ENCODE measurements at regions not wholly inside any gene's neighbourhood (a gene's known extent, or its start where the extent isn't known, plus 50 kb on each side); places are given as distances from the start of the nearest gene placed in this dataset.
"Not testable (repeated sequence)": the region's sequence is repeated elsewhere in the genome, so short reads cannot be mapped to it uniquely, and the experiment has no call there.

- DNase-seq = no peak
These were observed 255.1 kb upstream of the CXADR start for GRCh38 chr21:17257784-17258183.

- no peak for DNase-seq
These were observed 248.7 kb upstream of the CXADR start for GRCh38 chr21:17264182-17264581.

DNA sequence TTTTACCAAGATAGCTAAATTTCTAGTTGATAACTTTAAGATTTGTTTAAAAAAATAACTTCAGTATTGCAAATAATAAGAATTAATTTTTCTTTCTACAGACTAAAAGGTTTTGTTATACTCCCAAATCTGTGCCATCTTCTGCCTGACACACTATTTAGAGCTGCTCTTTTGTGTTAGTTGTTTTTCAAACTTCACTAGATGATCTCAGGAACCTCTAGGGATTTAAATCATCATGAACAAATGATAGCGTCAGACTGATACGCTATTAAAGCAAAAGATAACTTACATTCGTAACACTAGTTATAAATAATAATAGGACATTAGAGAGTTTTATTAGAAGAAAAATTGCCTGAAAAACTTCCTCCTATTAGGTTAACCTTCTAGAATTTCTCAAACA is 243.1 kb upstream of the CXADR start:
- no peak for DNase-seq

DNA sequence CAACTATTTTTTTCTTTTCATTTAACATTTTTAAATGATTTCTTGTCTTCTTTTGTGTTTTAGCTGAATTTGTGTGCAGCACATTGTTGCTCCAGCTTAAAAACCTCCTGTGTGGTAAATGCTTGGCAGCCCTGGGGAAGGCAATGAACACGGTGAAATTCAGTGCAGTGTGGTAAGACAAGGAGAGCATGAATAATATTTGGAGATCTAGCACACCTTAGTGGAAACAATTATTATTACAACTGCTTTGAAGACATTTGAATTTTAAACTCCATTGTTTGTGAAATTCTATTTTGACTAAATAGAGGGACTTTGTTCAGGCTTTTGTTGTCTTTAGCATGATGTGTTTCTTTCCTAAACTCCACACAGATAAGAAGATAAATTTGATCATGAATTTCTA is 242.6 kb upstream of the CXADR start:
- DNase-seq = peak; percentile 63

GRCh38 chr21:17279663-17280062 is 233.2 kb upstream of the CXADR start:
- DNase-seq = no peak

DNA sequence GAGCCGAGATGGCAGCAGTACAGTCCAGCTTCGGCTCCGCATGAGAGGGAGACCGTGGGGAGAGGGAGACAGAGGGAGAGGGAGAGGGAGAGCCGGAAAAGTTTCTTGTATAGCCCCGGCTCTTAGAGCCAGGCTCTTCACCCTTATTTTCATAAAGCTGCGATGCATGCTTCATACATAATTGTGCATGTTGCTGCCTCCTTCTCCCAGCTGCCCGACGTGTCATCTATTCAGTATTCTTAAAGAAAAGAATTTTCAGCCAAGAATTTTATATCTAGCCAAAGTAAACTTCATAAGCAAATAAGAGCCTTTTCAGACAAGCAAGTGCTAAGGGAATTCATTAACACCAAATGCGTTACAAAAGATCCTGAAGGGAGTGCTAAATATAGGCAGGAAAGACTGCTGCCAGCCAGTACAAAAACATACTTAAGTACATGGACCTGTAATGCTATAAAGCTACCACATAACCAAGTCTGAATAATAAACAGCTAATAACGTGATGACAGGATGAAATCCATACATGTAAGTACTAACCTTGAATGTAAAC is 219.8 kb upstream of the CXADR start:
- DNase-seq = not testable (repeated sequence)

- no peak for DNase-seq
These were observed 216.8 kb upstream of the CXADR start for GRCh38 chr21:17295997-17296396.

- DNase-seq = not testable (repeated sequence)
These were observed 213.3 kb upstream of the CXADR start for GRCh38 chr21:17299576-17299975.

GRCh38 chr21:17327715-17328114 is 185.1 kb upstream of the CXADR start:
- DNase-seq = not testable (repeated sequence)

DNA sequence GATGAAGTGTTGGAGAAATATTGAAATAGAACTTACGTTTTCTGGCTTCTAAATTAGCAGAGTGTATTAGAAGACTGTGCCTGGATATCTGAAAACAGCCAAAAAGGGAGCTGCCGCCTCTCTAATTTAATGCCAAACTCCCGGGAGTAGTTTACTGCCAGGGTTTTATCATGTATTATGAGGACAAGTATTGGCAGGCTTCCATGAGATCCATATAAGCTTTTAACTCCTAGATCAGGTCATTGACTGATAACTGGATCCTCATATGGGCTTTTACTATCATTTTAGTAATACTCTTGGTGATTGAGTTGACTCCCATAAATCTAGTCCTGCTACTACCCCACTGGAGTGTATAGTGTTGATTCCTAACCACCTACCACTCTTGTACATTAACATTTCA is 178.4 kb upstream of the CXADR start:
- peak; percentile 90 for DNase-seq

DNA sequence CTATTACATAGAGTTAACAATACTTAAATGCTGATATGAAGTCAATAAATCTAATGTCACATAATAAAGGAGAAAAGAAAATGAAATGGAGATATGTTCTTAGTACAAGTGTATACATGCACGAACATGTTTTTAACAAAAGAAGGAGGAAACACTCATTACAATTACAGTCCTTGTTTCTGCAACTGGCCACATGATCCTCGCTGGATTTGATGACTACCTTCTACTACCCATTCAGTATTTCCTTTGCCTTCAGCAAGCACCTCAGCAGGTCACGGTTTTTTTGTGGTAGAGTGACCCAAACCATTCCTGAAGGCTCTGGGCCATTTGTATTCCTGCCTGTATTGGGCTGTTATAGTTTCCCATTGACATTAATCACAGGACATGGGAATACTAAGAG is 172.8 kb upstream of the CXADR start:
- no peak for DNase-seq

GRCh38 chr21:17343055-17343454 is 169.8 kb upstream of the CXADR start:
- DNase-seq = no peak

GRCh38 chr21:17348357-17348756 is 164.5 kb upstream of the CXADR start:
- no peak for DNase-seq

GRCh38 chr21:17348849-17349248 is 164.0 kb upstream of the CXADR start:
- DNase-seq = no peak

DNA sequence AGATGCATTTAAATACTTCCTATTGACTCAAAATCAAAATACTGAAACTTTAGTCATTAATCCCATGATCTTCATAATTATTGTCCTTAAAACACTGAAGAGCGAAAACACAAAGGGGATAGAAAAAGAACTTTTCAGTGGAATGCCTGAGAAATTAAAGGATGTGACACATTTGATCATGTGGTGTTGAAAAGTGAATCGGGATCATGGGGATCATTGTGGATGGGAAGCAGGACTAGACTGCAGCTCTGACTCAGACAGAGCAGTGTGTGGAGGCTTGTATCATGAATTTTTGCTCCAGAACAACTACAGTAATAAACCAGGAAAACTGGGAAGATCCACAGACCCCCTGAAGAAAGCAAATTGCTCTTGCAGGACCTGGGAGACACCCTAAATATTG is 161.1 kb upstream of the CXADR start:
- DNase-seq = no peak

- peak; percentile 94 for DNase-seq
These were observed 159.7 kb upstream of the CXADR start for GRCh38 chr21:17352996-17353655.

DNA sequence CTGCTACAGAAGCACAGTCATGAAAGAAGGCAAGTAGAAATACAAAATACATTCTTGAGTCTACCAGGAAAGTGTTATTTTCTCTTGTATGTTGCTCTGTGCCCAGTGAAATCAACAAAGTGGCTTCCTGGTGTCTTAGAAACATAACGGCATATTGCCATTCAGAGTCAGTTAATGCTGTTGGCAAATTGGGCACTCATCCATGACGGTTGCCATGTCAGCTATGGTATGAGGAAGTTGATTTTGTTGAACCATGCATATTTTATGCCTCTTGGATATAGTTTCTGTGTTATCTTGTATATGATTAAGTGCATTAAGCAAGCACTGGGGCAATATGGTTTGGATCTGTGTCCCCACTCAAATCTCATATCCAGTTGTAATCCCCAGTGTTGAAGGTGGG is 153.1 kb upstream of the CXADR start:
- DNase-seq = no peak

GRCh38 chr21:17368748-17369363 is 144.0 kb upstream of the CXADR start:
- no peak for DNase-seq

DNA sequence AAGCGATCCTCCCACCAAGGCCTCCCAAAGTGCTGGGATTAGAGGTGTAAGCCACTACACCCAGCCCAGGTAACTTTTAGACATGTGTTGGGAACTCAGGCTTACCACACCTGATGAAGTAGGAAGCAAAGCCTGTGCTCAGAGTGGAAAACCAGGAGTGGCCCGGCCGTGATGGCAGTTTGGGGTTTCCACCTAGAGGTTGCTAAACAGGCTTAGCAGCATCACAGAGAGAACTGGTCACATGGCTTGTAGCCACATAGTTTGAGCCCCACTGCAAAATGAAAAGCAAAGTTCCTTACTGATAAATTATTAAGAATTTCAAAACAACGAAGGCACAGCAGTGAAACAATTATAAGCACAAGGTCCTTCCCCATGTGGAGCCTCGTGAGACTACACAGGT is 142.6 kb upstream of the CXADR start:
- DNase-seq = peak; percentile 11

GRCh38 chr21:17370916-17371315 is 141.9 kb upstream of the CXADR start:
- DNase-seq = no peak

DNA sequence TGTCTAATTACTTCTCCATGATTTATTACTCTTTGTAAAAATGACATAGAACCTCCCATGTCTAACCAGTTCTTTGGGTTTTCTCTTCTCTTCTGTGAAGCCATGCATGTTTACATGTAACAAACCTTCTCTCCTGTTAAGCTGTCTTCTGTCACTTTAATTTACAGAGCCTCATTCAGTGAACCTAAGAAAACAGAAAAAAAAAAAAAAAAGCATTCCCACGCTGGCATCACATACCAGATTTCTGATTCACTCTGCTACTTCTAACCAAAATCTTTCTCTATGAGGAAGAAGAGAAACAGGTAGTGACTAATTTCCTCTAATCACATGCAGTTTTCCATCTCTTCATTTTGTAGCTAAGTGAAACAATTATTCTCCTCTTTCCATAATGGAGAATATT is 141.4 kb upstream of the CXADR start:
- no peak for DNase-seq

- no peak for DNase-seq
These were observed 140.6 kb upstream of the CXADR start for GRCh38 chr21:17372200-17372599.

DNA sequence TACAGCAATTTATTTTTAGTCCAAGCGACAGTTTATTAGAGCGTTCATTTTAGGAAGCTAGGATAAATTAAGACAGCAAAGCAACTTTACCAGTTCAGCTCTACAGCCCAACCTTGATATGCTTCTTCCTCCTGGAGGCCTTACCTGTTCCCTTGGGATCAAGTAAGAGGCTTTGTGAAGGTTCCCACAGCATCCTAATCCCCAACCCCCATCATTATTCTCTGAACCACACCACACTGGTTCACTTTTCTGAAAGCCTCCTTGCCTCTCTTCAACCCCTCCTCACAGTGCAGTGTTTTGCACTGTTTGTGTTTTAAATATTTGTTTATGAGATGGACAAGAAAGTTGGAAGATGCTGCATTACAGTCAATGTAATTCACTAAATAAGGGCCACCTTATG is 126.3 kb upstream of the CXADR start:
- DNase-seq = peak; percentile 16

DNA sequence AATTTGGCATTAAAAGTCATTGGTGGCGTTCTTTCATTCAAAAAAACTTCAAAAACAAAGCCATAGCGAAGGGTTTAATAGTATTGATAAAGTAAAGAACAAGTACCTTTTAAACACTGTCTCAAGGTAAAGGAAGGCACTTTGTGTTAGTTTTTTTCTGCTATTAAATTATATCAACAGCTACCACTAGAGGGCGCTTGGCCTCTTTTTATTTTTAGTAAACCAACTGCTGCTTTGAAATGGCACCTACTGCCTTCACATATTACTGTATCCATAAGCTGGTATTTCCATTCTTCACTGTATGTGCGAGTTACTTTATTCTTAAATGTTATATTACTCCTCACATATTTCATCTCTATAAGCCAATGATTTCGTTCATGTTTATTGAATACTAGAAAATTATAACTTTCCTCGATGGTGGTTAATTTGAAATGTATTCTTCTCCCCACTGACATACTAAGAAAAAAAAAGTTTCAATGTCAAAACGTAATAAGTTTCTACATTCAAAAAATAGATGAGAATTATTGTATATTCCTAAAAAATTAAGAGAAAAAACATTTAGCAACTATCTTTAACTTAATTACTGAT is 125.7 kb upstream of the CXADR start:
- peak; percentile 82 for DNase-seq

All from NCI-H1105 treated with DMSO at 0.1 percent for 48 hours (cell line).